SH-SY5Y (cell line): ENCODE measurements at regions not wholly inside any gene's neighbourhood (a gene's known extent, or its start where the extent isn't known, plus 50 kb on each side); places are given as distances from the start of the nearest gene placed in this dataset.

Experiments
- GATA2 ChIP-seq: IDR thresholded peaks from 2 replicates; pipeline ENCODE4 v1.6.1; 2011; ENCODE audit warnings: mild to moderate bottlenecking, low read depth, low read length
- GATA3 ChIP-seq: IDR thresholded peaks from 2 replicates; pipeline ENCODE4 v1.6.1; 2011; ENCODE audit warnings: low read depth, mild to moderate bottlenecking, low read length, moderate library complexity

DNA sequence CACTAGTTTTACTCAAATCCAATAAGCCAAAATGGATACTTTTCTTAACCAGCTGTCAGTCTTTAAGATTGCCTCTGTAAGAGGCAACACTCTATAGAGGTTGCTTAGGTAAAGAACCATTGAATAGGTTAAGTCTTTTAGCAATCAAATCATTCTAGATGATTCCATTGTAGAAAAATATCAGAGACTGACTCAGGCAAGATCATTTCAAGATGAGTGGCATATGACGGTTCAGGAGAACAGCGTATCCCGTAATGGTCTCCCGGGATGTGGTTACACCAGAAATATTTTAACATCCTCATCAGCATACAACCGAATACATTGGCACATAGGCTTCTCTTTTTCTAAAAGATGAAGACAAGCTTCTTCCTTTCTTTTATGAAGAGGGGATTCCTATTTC lies 641.7 kb upstream of the AGA start:
- TF ChIP-seq GATA3 = no peak
- no peak for TF ChIP-seq GATA2
